ENCODE measurements at regions not wholly inside any gene's neighbourhood (a gene's known extent, or its start where the extent isn't known, plus 50 kb on each side); places are given as distances from the start of the nearest gene placed in this dataset.
A peak's percentile ranks its signal among the peaks of the same experiment; 100 is the strongest.
"Not testable (repeated sequence)": the region's sequence is repeated elsewhere in the genome, so short reads cannot be mapped to it uniquely, and the experiment has no call there.

- FAIRE-seq (no peak), DNase-seq (ENCODE audit: insufficient read length, low spot score) (no peak)
These were observed 359.2 kb downstream of the OSR1 start for GRCh38 chr2:18999198-18999597.

DNA sequence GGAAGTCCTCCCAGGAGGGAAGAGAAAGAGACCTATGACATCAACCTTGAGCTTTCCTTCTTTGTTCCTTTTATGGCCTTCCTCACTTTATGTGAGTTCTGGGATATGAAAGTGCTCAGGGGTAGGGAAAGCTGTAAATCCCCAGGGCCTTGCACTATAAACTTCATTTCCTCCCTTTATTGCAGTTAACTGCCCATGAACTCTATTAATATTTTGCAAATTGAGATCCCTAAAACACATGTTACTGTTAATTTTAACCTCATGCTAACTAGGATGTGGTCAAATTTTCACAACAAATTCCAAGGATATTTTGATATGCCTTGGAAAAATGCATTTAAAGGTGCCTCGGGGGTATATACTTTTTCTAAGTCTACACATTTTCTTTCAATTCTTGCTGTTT is 359.9 kb downstream of the OSR1 start:
- DNase-seq (ENCODE audit: insufficient read length, low spot score): no peak

GRCh38 chr2:18993756-18994338 is 364.6 kb downstream of the OSR1 start:
- FAIRE-seq: no peak
- no peak for DNase-seq (ENCODE audit: insufficient read length, low spot score)

More for the DNA sequence above, 359.9 kb downstream of the OSR1 start:
- FAIRE-seq: no peak

- DNase-seq (ENCODE audit: insufficient read length, low spot score): no peak
- peak; percentile 74 for FAIRE-seq
These were observed 366.9 kb downstream of the OSR1 start for GRCh38 chr2:18991177-18992168.

- DNase-seq (ENCODE audit: insufficient read length, low spot score): no peak
- no peak for FAIRE-seq
These were observed 369.7 kb downstream of the OSR1 start for GRCh38 chr2:18988631-18989232.

GRCh38 chr2:18987592-18988073 is 370.8 kb downstream of the OSR1 start:
- peak; percentile 48 for DNase-seq (ENCODE audit: insufficient read length, low spot score)
- FAIRE-seq: no peak

DNA sequence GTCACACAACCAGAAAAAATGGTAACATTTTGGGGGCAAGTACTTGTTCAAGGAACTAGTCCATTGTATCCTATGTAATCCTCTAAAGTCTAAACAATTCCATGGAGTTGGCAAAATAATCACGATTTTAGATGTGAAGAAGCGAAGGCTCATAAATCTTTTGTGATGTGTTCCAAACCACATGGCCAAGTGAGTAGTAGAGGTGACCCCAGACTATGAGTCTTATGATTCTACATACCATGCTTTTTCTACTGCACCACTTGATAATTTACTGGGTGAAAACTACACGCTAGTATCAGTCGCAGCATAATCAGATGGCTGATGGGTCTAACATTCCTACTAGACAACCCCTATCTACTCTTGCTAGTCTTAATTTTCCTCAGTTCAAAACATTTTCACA is 371.4 kb downstream of the OSR1 start:
- FAIRE-seq (no peak), DNase-seq (ENCODE audit: insufficient read length, low spot score) (no peak)

DNA sequence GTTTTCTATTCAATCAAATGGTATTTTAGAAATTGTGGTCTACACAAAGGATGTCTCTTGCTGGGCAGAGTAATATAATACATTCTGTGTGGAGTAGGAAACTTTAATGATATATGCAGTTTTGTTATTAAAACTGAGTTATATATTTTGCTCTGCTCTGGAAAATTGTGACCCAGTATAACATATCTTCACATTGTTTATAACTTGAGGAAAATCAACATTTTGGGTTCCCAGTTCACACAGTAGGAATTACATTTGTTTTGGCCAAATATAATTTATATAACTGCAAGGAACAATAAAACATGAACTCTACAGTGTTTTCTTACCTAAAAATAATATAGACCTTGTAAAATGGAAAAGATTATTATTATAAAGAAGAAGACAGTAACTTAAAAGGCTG is 372.4 kb downstream of the OSR1 start:
- DNase-seq (ENCODE audit: insufficient read length, low spot score) (no peak), FAIRE-seq (no peak)

GRCh38 chr2:18980786-18981430 is 377.5 kb downstream of the OSR1 start:
- FAIRE-seq (no peak), DNase-seq (ENCODE audit: insufficient read length, low spot score) (no peak)

GRCh38 chr2:18980104-18980785 is 378.2 kb downstream of the OSR1 start:
- DNase-seq (ENCODE audit: insufficient read length, low spot score): no peak
- no peak for FAIRE-seq

DNA sequence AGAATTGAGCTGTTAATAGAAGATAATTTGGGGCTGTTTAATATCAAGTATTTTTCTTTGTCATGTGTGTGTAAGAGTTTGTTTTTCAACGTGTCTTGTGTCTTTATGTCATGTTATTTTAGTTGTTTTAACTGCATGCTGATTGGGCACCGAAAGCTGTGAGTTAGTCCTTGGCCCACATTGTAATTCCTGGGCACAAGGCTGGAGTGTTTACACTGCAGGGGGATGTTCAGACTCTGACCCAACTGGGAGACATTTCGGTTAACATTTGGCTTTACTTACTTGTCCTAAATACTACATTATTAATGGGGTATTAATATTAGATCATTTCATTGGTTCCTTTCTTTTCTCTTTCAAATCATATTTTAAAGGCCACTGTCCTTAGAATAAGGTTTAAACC is 381.0 kb downstream of the OSR1 start:
- FAIRE-seq: peak; percentile 49

DNA sequence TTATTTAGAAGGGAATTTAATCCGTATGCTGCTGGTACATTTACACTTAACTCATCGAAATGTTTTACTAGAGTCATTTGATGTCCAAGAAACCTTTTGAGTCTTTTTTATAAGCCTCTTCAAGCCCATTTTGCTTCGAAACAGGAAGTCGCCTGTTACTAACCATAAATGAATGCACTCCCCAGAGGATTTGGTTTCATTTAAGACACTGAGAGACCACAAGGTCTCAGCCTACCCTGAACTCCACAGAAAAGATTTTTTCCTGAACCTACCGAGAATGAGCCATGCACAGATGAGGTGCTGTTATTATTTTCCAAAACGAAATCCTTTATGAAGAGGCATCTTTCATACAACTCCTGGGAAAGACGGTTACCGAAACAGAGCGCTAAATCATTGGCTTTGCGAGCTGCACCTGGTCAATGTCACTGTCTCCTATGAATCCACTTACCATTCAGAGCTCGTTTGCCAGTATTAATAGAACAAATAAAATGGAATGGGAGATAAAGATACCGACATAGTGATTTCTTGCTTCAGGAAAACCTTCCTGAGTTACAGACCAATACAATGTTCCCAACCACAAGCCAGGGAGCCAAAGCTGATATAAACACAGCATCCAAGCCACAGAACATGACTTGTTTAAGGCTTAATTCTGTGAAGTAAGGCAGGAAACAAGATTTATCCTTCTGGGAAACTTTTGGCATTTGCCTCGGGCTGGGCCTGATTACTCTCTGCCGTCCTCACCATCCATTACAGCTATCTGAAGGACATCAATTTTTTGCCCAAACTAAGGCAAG is 382.1 kb downstream of the OSR1 start:
- FAIRE-seq (no peak), DNase-seq (ENCODE audit: insufficient read length, low spot score) (peak; percentile 22)

More for the DNA sequence above, 381.0 kb downstream of the OSR1 start:
- DNase-seq (ENCODE audit: insufficient read length, low spot score): no peak

DNA sequence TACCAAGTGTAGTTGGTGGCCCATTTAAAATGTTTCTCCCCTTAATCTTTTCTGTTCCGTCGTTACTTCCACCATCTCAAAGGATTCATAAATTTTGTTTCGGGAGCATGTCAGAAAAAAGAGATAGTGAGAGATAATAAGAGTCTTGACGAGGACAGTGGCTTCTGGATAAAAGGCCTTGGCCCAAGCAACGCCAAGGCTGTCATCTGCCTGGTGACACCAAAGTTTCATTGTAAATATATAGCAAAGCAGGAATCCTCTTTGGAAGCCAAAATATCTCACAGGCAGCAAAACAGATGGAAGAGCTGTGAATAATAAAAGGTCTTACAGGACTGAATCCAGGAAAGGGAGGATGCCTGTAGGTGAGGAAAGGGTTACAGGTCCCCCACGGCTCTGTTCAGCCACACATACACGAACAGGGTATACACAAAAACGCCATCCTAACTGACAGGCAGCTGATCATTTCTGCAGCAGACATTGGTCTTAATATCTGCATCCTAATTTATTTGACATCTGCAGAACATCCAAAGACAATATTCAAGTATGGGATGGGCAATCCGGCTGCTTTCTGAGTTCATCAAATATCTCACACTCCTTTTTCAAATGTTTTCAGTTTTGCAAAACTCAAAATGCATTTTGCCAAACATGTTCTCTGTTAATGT is 382.8 kb downstream of the OSR1 start:
- no peak for FAIRE-seq

GRCh38 chr2:18971628-18972027 is 382.3 kb upstream of the NT5C1B start:
- DNase-seq (ENCODE audit: insufficient read length, low spot score) (no peak), FAIRE-seq (no peak)

More for the DNA sequence above, 382.8 kb downstream of the OSR1 start:
- no peak for DNase-seq (ENCODE audit: insufficient read length, low spot score)

DNA sequence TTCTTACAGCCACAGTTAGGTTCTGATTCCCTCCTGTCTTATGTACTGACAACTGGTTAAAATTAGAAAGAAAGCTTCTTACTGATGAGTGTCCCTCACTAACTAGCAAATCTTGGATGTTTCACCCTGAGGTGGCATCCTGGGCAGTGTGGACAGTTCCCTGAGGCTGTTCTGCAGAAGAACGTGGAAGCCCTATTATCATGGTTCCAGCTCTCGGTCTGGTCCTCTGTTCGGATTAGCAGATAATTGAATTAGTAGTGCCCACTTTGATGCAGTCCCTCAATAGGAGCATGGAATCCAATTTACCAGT is 381.7 kb upstream of the NT5C1B start:
- no peak for FAIRE-seq
- DNase-seq (ENCODE audit: insufficient read length, low spot score): no peak

- FAIRE-seq (no peak), DNase-seq (ENCODE audit: insufficient read length, low spot score) (no peak)
These were observed 376.8 kb upstream of the NT5C1B start for GRCh38 chr2:18966131-18966530.

DNA sequence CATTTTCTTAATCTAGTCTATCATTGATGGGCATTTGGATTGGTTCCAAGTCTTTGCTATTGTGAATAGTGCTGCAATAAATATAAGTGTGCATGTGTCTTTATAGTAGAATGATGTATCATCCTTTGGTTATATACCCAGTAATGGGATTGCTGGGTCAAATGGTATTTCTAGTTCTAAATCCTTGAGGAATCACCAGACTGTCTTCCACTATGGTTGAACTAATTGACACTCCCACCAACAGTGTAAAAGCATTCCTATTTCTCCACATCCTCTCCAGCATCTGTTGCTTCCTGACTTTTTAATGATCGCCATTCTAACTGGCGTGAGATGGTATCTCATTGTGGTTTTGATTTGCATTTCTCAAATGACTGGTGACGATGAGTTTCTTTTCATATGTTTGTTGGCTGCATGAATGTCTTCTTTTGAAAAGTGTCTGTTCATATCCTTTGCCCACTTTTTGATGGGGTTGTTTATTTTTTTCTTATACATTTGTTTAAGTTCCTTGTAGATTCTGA is 374.4 kb upstream of the NT5C1B start:
- not testable (repeated sequence) for DNase-seq (ENCODE audit: insufficient read length, low spot score); FAIRE-seq

GRCh38 chr2:18961991-18962421 is 372.6 kb upstream of the NT5C1B start:
- DNase-seq (ENCODE audit: insufficient read length, low spot score): no peak
- FAIRE-seq: no peak
